H1 (cell line): ENCODE measurements at regions not wholly inside any gene's neighbourhood (a gene's known extent, or its start where the extent isn't known, plus 50 kb on each side); places are given as distances from the start of the nearest gene placed in this dataset.
A peak's percentile ranks its signal among the peaks of the same experiment; 100 is the strongest.

ENCODE experiments used
- CTCF ChIA-PET: fragments of 300-600 bp; sonication (Branson Sonifier 250); formaldehyde crosslinking; loops from one replicate; lab custom pipeline; 2021; ENCODE audit not compliant: partially characterized antibody; lab: Charles Lee
- POLR2A ChIA-PET: fragments of 300-600 bp; sonication (Branson Sonifier 250); formaldehyde crosslinking; loops from one replicate; lab custom pipeline; 2021; ENCODE audit warnings: inconsistent platforms; ENCODE audit not compliant: partially characterized antibody; lab: Charles Lee
- DNase-seq, 2 experiments: peaks; one replicate each; pipeline versions ENCODE4 v3.0.0 to v3.0.0-alpha.2; 2010 to 2022; ENCODE audit warnings: low spot score in 2 of 2, low read depth in 1 of 2, mixed read lengths in 1 of 2
- FAIRE-seq: peaks from 2 replicates; lab custom pipeline; 2011; peaks lifted over from hg19 to GRCh38; lab: Jason Lieb, UNC
- H2AFZ ChIP-seq: 2 replicates; pipeline ENCODE4 v1.8.1; 2012; ENCODE audit warnings: low read length, inconsistent platforms
- H2AK5ac ChIP-seq: 2 replicates; pipeline ENCODE4 v1.6.1; 2013; ENCODE audit warnings: low read depth, low read length
- H2BK120ac ChIP-seq: replicated peaks from 2 replicates; pipeline ENCODE3; 2013; ENCODE audit warnings: low read depth, low read length, inconsistent platforms
- H2BK12ac ChIP-seq: 2 replicates; pipeline ENCODE4 v1.6.1; 2013; ENCODE audit warnings: low read depth, low read length
- H2BK15ac ChIP-seq: 2 replicates; pipeline ENCODE4 v1.6.1; 2013; ENCODE audit warnings: low read length
- H2BK20ac ChIP-seq: 2 replicates; pipeline ENCODE4 v1.6.1; 2013; ENCODE audit warnings: low read length
- H2BK5ac ChIP-seq: 2 replicates; pipeline ENCODE4 v1.6.1; 2013; ENCODE audit warnings: low read depth, low read length
- H3K14ac ChIP-seq: 2 replicates; pipeline ENCODE4 v1.6.1; 2013; ENCODE audit warnings: inconsistent platforms; ENCODE audit not compliant: insufficient read length
- H3K18ac ChIP-seq: 2 replicates; pipeline ENCODE4 v1.6.1; 2013; ENCODE audit warnings: low read length; ENCODE audit errors: extremely low read depth
- H3K23ac ChIP-seq: 2 replicates; pipeline ENCODE4 v1.6.1; 2013; ENCODE audit warnings: inconsistent platforms; ENCODE audit not compliant: insufficient read length
- H3K23me2 ChIP-seq: 2 replicates; pipeline ENCODE4 v1.6.1; 2013; ENCODE audit warnings: low read depth, low read length
- H3K27ac ChIP-seq: 2 replicates; pipeline ENCODE4 v1.6.1; 2011; ENCODE audit warnings: low read depth, low read length, inconsistent platforms
- H3K27me3 ChIP-seq, 4 experiments: replicated peaks in 1 of 4; 1 replicate in 1 of 4; 2 replicates in 3 of 4; pipeline versions ENCODE4 v1.6.1 to v1.8.1; 2011 to 2013; ENCODE audit warnings: low read length in 3 of 4, mild to moderate bottlenecking in 3 of 4, inconsistent platforms in 2 of 4, mixed read lengths in 2 of 4, moderate library complexity in 1 of 4; ENCODE audit not compliant: control insufficient read depth in 3 of 4, insufficient read depth in 3 of 4; ENCODE audit errors: extremely low read depth in 1 of 4
- H3K36me3 ChIP-seq, 4 experiments: 2 replicates each; pipeline versions ENCODE4 v1.6.1 to v1.8.1; 2011 to 2013; ENCODE audit warnings: mild to moderate bottlenecking in 4 of 4, low read length in 3 of 4, moderate library complexity in 2 of 4, control low read depth in 1 of 4, inconsistent platforms in 1 of 4; ENCODE audit not compliant: insufficient read depth in 4 of 4, control insufficient read depth in 2 of 4
- H3K4ac ChIP-seq: replicated peaks from 2 replicates; pipeline ENCODE3; 2013; ENCODE audit warnings: low read length, low read depth, mixed read lengths, inconsistent platforms; ENCODE audit not compliant: insufficient read length
- H3K4me1 ChIP-seq, 4 experiments: replicated peaks in 1 of 4; 1 replicate in 1 of 4; 2 replicates in 3 of 4; pipeline versions ENCODE4 v1.6.1 to v1.8.1; 2011 to 2013; ENCODE audit warnings: low read length in 3 of 4, inconsistent platforms in 2 of 4, mixed read lengths in 1 of 4; ENCODE audit not compliant: insufficient read depth in 4 of 4, control insufficient read depth in 3 of 4
- H3K4me2 ChIP-seq, 2 experiments: 2 replicates each; pipeline versions ENCODE4 v1.6.1 to v1.8.1; 2011 to 2013; ENCODE audit warnings: low read depth in 2 of 2, low read length in 2 of 2, control low read depth in 1 of 2, inconsistent platforms in 1 of 2, mild to moderate bottlenecking in 1 of 2; ENCODE audit not compliant: insufficient read depth in 1 of 2
- H3K4me3 ChIP-seq, 4 experiments: fragments of 200-600, 300-600 bp in 1 of 4; sonication (generic), shearing (Covaris generic), sonication (Bioruptor Twin) in 1 of 4; 2 replicates each; pipeline versions ENCODE4 v1.5.1 to v1.8.1; 2011 to 2016; ENCODE audit warnings: low read length in 4 of 4, low read depth in 3 of 4, control low read depth in 2 of 4, inconsistent platforms in 2 of 4, mild to moderate bottlenecking in 2 of 4, mixed read lengths in 1 of 4, moderate library complexity in 1 of 4; ENCODE audit not compliant: insufficient read depth in 2 of 4; ENCODE audit errors: extremely low read depth in 1 of 4
- H3K56ac ChIP-seq: replicated peaks from 2 replicates; pipeline ENCODE3; 2013; ENCODE audit warnings: low read depth, mild to moderate bottlenecking, mixed read lengths, low read length, inconsistent platforms; ENCODE audit not compliant: insufficient read length
- H3K79me1 ChIP-seq: 2 replicates; pipeline ENCODE4 v1.6.1; 2013; ENCODE audit warnings: low read depth, low read length, control low read depth
- H3K79me2 ChIP-seq, 2 experiments: 2 replicates each; pipeline versions ENCODE4 v1.6.1 to v1.8.1; 2012 to 2013; ENCODE audit warnings: low read length in 2 of 2, mild to moderate bottlenecking in 2 of 2, inconsistent platforms in 1 of 2; ENCODE audit not compliant: insufficient read depth in 2 of 2, control insufficient read depth in 1 of 2
- H3K9ac ChIP-seq, 4 experiments: replicated peaks in 1 of 4; 1 replicate in 1 of 4; 2 replicates in 3 of 4; pipeline versions ENCODE4 v1.6.1 to v1.8.1; 2011 to 2013; ENCODE audit warnings: low read depth in 3 of 4, low read length in 3 of 4, control low read depth in 2 of 4, mild to moderate bottlenecking in 2 of 4, moderate library complexity in 2 of 4, inconsistent platforms in 1 of 4; ENCODE audit errors: extremely low read depth in 1 of 4
- H3K9me3 ChIP-seq, 2 experiments: 2 replicates each; pipeline versions ENCODE4 v1.6.1 to v1.8.1; 2012 to 2013; ENCODE audit warnings: mild to moderate bottlenecking in 2 of 2, moderate library complexity in 2 of 2, control low read depth in 1 of 2, inconsistent platforms in 1 of 2, low read depth in 1 of 2, low read length in 1 of 2, mixed read lengths in 1 of 2; ENCODE audit not compliant: insufficient read depth in 2 of 2
- H4K20me1 ChIP-seq, 2 experiments: replicated peaks in 1 of 2; 2 replicates each; pipeline versions ENCODE3 to v1.8.1; 2011 to 2013; ENCODE audit warnings: inconsistent platforms in 2 of 2, low read length in 2 of 2, mild to moderate bottlenecking in 1 of 2; ENCODE audit not compliant: insufficient read depth in 2 of 2, control insufficient read depth in 1 of 2
- H4K5ac ChIP-seq: 2 replicates; pipeline ENCODE4 v1.6.1; 2013; ENCODE audit warnings: low read length, low read depth, mixed read lengths, inconsistent platforms; ENCODE audit not compliant: insufficient read length
- H4K8ac ChIP-seq: 2 replicates; pipeline ENCODE4 v1.8.0; 2013; ENCODE audit warnings: mild to moderate bottlenecking, moderate library complexity, low read length, inconsistent platforms; ENCODE audit not compliant: insufficient read depth; ENCODE audit errors: extremely low read depth
- H4K91ac ChIP-seq: replicated peaks from 2 replicates; pipeline ENCODE3; 2013; ENCODE audit warnings: low read length, mixed read lengths, inconsistent platforms; ENCODE audit not compliant: insufficient read length
- BCL11A ChIP-seq, 2 experiments: IDR thresholded peaks; one replicate each; pipeline ENCODE4 v1.6.1; 2011; ENCODE audit warnings: low read depth in 2 of 2, low read length in 2 of 2, mild to moderate bottlenecking in 2 of 2
- GABPA ChIP-seq: IDR thresholded peaks from 2 replicates; pipeline ENCODE4 v1.6.1; 2011; ENCODE audit warnings: mild to moderate bottlenecking, low read length, moderate library complexity, borderline replicate concordance; ENCODE audit not compliant: insufficient read depth
- KDM4A ChIP-seq: IDR thresholded peaks from one replicate; pipeline ENCODE4 v1.7.1; 2012; ENCODE audit warnings: low read depth, mild to moderate bottlenecking, moderate library complexity, low read length, inconsistent platforms; ENCODE audit not compliant: severe bottlenecking
- NANOG ChIP-seq: IDR thresholded peaks from 2 replicates; pipeline ENCODE4 v1.6.1; 2011; ENCODE audit warnings: low read length, low read depth, mild to moderate bottlenecking, inconsistent platforms; ENCODE audit not compliant: insufficient read depth, poor library complexity, severe bottlenecking
- RAD21 ChIP-seq, 2 experiments: IDR thresholded peaks in 1 of 2; conservative IDR thresholded peaks in 1 of 2; 2 replicates each; pipeline ENCODE4 v1.6.1; 2011; ENCODE audit warnings: low read depth in 2 of 2, low read length in 2 of 2, improper control_type of control experiment in 1 of 2, inconsistent platforms in 1 of 2, mild to moderate bottlenecking in 1 of 2, moderate library complexity in 1 of 2
- SIN3A ChIP-seq, 2 experiments: IDR thresholded peaks in 1 of 2; conservative IDR thresholded peaks in 1 of 2; 2 replicates each; pipeline ENCODE4 v1.6.1; 2011 to 2012; ENCODE audit warnings: low read length in 2 of 2, improper control_type of control experiment in 1 of 2, low read depth in 1 of 2, mild to moderate bottlenecking in 1 of 2
- SIRT6 ChIP-seq: IDR thresholded peaks from one replicate; pipeline ENCODE4 v1.7.1; 2012; ENCODE audit warnings: low read length, inconsistent platforms
- YY1 ChIP-seq: IDR thresholded peaks from 2 replicates; pipeline ENCODE4 v1.6.1; 2011; ENCODE audit warnings: low read depth, mild to moderate bottlenecking, low read length
- WGBS, 2 experiments: shearing (Covaris generic) in 1 of 2; methylation state at CpG; one replicate each; pipeline versions ENCODE4 v1.1.6 to v1.1.7; 2013 to 2015; ENCODE audit warnings: low lambda C conversion rate in 2 of 2, mixed read lengths in 2 of 2, inconsistent platforms in 1 of 2, low coverage in 1 of 2, missing lambda C conversion rate in 1 of 2; ENCODE audit not compliant: insufficient replicate concordance in 2 of 2, insufficient coverage in 1 of 2, insufficient read length in 1 of 2; ENCODE audit errors: extremely low coverage in 1 of 2, missing lambda C conversion rate in 1 of 2; 5-methylcytosine and 5-hydroxymethylcytosine counted together

- no peak overlapping the region for H3K9ac ChIP-seq
- no peak overlapping the region for H4K5ac ChIP-seq
- no peak overlapping the region for H3K18ac ChIP-seq
- no peak overlapping the region for H3K56ac ChIP-seq
- ChIA-PET CTCF (interaction anchor here (0.7 to 1.8 kb wide), 4 partner anchors 9 to 90 kb away, joined by 3 to 10 read pairs (median 4); no protein-coding TSS in a partner anchor), POLR2A (interaction anchor here (1.2 kb wide), 1 partner anchor 9 kb away, joined by 4 read pairs; no protein-coding TSS in a partner anchor)
- 0 out of 4 replicates have a peak, but pooled peaks cover 0 to 2% of the 10 kb centered on the region in 2 experiments for H3K79me2 ChIP-seq
- no peak overlapping the region for H2AFZ ChIP-seq
- no peak overlapping the region for H4K8ac ChIP-seq
- peaks cover 0 to 2% (median 0%) of the 10 kb centered on the region in 4 experiments; a peak in 1 of 7 replicates for H3K4me1 ChIP-seq
- no peak overlapping the region for H3K27ac ChIP-seq
- H3K4me3 ChIP-seq: no peak overlapping the region
- no peaks in the 10 kb centered on the region for H3K36me3 ChIP-seq
- FAIRE-seq (no peak), DNase-seq (peak in 1 of 2 experiments; percentile 37)
- H3K27me3 ChIP-seq: 0 out of 7 replicates have a peak, but pooled peaks cover 0 to 2% (median 0%) of the 10 kb centered on the region in 4 experiments
- H3K4ac ChIP-seq: no peak overlapping the region
- H4K20me1 ChIP-seq: peaks cover 0 to 9% of the 10 kb centered on the region in 2 experiments
- 91% methylated on average over 9 of the region's 12 CpGs; no CpG with 5 or more reads in 1 of the 2 experiments for WGBS, 2 experiments
- H3K4me2 ChIP-seq: no peak overlapping the region
- no peak overlapping the region; the same call in 1 of the 2 replicates for H2BK5ac ChIP-seq
- H2BK120ac ChIP-seq: no peak overlapping the region
- no peak for TF ChIP-seq YY1
- no peak for TF ChIP-seq RAD21 (IDR thresholded peaks at IDR 0.05 in 1 of 2, conservative IDR thresholded peaks at IDR 0.05 in 1 of 2; ENCODE audit: low read depth in 2 of 2, low read length in 2 of 2)
- no peak for TF ChIP-seq SIRT6
- TF ChIP-seq KDM4A: no peak
- no peak for TF ChIP-seq GABPA
- no peak for TF ChIP-seq SIN3A (conservative IDR thresholded peaks at IDR 0.05 in 1 of 2, IDR thresholded peaks at IDR 0.05 in 1 of 2; ENCODE audit: low read depth in 1 of 2, low read length in 2 of 2)
- TF ChIP-seq NANOG: no peak
- no peak for TF ChIP-seq BCL11A (IDR thresholded peaks at IDR 0.05; ENCODE audit: low read depth in 2 of 2, low read length in 2 of 2)
- H3K79me1 ChIP-seq: peaks cover 3% of the 10 kb centered on the region; the same call in 1 of the 2 replicates
- H2BK20ac ChIP-seq: no peak overlapping the region
- H3K14ac ChIP-seq: no peak overlapping the region
- H2AK5ac ChIP-seq: no peak overlapping the region
- no peaks in the 10 kb centered on the region for H3K9me3 ChIP-seq
- no peak overlapping the region for H4K91ac ChIP-seq
- H3K23me2 ChIP-seq: peaks cover 7% of the 10 kb centered on the region; the same call in 1 of the 2 replicates
- H3K23ac ChIP-seq: no peak overlapping the region
- H2BK12ac ChIP-seq: 0 out of 2 replicates have a peak overlapping the region, but pooled peaks have one; percentile 27
- no peak overlapping the region for H2BK15ac ChIP-seq
Observed at GRCh38 chr4:3361896-3362295, 69.1 kb downstream of the RGS12 start.
